HG03354 (cell line): ENCODE measurements at regions not wholly inside any gene's neighbourhood (a gene's known extent, or its start where the extent isn't known, plus 50 kb on each side); places are given as distances from the start of the nearest gene placed in this dataset.

Experiments used
- ATAC-seq: cut with Tn5 transposase; IDR thresholded peaks from one replicate; pipeline ENCODE4 v1.9.1; 2021; ENCODE audit warnings: mild to moderate bottlenecking; ENCODE audit not compliant: unreplicated experiment, poor library complexity, severe bottlenecking

- peak; percentile 62 for ATAC-seq
Observed at GRCh38 chr18:27656167-27656778, 471.2 kb upstream of the CHST9 start.

DNA sequence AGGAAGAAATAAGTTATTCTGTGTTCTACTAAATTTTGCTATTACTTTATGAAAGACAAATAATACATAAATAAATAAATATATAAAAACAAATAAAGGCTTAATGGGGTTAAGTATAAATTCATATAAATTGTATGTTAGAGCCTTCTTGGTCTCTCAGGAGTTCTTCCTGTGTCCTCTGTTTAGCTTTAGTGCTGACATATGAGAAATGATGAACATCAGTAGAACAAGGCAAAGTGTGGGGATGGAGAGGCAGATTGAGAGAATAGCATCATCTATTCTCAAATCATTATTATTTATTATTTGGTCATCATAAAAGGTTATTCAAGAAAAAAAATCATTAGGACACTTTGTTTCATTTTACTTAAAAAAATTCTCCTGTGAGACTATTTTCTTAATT, 468.1 kb upstream of the CHST9 start:
- no peak for ATAC-seq

- peak; percentile 78 for ATAC-seq
Observed at GRCh38 chr18:27652480-27653121, 467.5 kb upstream of the CHST9 start.

- no peak for ATAC-seq
Observed at GRCh38 chr18:27649621-27650020, 464.5 kb upstream of the CHST9 start.

GRCh38 chr18:27645929-27646328, 460.8 kb upstream of the CHST9 start:
- no peak for ATAC-seq

GRCh38 chr18:27636576-27637085, 451.5 kb upstream of the CHST9 start:
- no peak for ATAC-seq

DNA sequence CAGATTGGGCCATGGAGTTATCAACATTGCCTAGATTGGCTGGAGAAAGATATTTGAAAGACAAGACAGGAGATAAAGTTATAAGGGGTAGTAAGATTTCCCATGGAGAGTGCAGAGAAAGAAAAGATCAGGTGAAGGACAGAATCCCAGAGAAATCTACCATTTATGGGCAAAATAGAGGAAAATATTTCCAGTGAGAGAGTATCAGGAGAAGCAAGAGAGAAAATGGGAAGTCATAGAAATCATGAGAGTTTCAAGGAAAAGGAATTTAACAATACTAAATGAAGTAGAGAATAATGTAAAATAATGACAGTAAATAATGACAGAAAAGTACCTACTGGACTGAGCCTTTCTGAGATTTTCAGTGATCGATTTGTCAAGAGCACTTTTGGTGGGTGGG, 447.6 kb upstream of the CHST9 start:
- no peak for ATAC-seq

- ATAC-seq, result no peak
Observed at GRCh38 chr18:27627927-27628326, 442.8 kb upstream of the CHST9 start.

DNA sequence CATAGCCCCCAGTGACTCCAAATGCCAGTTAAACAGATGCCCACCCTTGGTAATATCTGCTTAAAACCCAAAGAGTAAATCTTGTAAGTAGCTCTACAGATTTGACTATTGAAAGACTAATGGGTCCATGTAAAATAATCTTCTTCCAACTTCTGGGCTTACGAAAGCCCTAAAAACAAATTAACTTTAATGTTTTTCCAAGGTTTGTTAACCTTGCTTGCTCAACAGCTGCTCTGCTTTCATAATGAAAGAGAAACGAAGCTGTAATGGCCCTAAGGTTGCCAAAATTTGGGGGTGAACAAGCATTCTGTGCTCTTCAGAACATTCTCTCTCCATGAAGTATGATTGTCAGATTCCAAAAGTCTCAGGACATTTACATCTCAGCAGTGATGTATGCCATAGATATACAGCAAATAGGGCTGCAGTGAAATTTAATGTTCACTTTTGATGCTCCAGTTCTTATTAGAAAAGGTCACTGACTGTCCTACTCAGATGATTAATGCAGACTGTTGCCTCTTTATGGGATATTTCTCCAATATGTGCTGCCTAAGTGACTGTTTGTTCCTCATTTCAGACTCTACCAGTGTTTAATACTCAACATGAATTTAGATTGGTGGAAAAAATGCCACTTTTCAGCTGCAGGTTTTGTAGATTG, 436.3 kb upstream of the CHST9 start:
- no peak for ATAC-seq

- ATAC-seq, result no peak
Observed at GRCh38 chr18:27619906-27620305, 434.8 kb upstream of the CHST9 start.

DNA sequence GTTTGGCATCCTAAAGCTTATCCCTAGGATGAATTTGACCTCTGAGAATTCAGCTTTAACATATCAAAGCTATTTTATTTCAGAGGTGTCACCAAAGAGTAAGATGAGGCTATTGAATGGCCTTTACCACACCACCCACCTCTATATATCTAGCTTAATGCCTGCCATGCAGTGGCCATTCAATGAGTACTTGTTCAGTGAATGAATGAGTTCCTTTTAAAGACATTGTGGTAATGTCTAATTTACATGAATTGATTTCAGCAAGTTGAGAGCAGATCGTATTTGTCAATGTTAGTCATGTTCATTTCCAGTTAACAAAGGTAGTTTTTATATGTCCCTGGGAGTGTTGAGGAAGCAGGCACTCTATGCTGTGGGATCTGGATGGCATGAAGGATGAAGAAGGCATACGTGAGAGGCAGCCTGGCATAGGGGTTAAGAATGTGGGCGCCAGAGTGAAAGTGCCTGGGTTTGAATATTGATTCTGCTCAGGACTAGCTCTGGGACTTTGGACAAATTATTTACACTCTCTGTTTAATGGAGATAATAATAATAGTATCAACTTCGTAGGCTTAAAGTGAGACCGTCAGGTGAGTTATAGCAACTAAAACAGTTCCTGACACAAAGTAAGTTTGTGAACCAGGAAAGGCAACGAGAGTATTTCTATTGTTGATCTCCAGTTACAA, 434.1 kb upstream of the CHST9 start:
- no peak for ATAC-seq

- no peak for ATAC-seq
Observed at GRCh38 chr18:27616324-27616723, 431.2 kb upstream of the CHST9 start.

- ATAC-seq, result no peak
Observed at GRCh38 chr18:27614951-27615844, 430.1 kb upstream of the CHST9 start.

DNA sequence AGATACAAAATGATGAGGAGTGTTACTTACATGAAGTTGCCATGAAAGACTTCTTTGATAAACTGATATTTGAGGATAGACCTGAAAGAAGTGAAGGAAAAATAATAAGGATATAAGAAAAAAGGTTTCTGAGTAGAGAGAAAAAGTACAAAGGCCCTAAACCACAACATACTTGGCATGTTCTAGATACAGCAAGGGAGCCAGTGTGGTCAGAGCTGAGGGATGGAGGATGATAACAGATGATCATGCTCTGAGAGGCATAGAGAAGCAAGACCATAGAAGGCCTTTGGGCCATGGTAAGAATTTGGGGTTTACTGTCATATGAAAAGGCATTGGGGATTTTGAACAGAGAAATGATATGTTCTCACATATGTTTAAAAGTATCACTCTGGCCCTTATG, 424.1 kb upstream of the CHST9 start:
- no peak for ATAC-seq

GRCh38 chr18:27608742-27609141, 423.6 kb upstream of the CHST9 start:
- ATAC-seq, result no peak

- ATAC-seq, result no peak
Observed at GRCh38 chr18:27608174-27608573, 423.1 kb upstream of the CHST9 start.

GRCh38 chr18:27606741-27607140, 421.6 kb upstream of the CHST9 start:
- no peak for ATAC-seq

DNA sequence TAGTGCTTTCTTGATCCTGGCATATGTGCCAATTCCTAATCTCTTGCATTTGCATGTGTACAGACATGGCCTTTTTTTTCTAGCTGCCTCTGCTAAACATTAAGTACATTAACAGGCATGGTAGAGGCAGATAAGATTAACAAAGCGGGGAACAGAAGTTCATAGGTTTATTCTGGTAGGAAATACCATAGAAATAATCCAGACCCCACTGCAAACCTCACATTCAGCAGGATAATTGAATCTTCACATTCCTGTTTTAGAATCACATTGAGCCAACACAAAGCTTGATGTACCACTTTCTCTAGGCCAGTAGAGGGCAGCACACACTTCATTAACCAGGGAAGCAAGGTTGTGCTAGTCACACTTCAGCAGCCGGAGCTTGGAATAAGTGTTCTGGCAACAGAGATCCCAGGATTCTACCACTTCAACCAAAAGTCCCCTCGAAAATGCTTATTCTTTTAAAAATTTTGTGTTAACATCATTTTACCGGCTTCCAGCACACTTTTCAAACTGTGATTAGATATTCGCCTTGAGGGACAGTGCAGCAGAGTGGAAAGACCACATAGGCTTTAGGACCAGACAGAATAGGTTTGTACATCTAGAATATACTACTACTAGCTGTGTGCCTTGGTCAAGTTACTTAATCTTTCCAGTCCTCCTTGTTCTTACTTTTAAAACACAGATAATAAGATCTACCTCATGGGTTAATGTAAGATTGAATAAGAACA, 420.2 kb upstream of the CHST9 start:
- ATAC-seq, result peak; percentile 85

- no peak for ATAC-seq
Observed at GRCh38 chr18:27604583-27604982, 419.5 kb upstream of the CHST9 start.
